ENCODE measurements at regions not wholly inside any gene's neighbourhood (a gene's known extent, or its start where the extent isn't known, plus 50 kb on each side); places are given as distances from the start of the nearest gene placed in this dataset.

- no peak for DNase-seq
Measured at GRCh38 chr5:173835131-173835530, 53.0 kb upstream of the CPEB4 start.

GRCh38 chr5:173835661-173836060, 52.5 kb upstream of the CPEB4 start:
- no peak for DNase-seq

- no peak for DNase-seq
Measured at GRCh38 chr5:173837654-173838053, 50.5 kb upstream of the CPEB4 start.

All from activated gamma-delta T cell treated with Interleukin-2 at 50 U/mL for 16 hours (primary cell).